SK-N-SH (cell line): ENCODE measurements at regions not wholly inside any gene's neighbourhood (a gene's known extent, or its start where the extent isn't known, plus 50 kb on each side); places are given as distances from the start of the nearest gene placed in this dataset.

Source experiments
- CTCF ChIA-PET: fragments of 300-600, 350-600 bp; formaldehyde crosslinking; extraction: SDS; loops from one replicate; lab custom pipeline; 2021; lab: Yijun Ruan, JAX
- POLR2A ChIA-PET: fragments of 350-600 bp; sonication (Branson Sonifier 250); formaldehyde crosslinking; extraction: SDS; loops from one replicate; lab custom pipeline; 2020; ENCODE audit warnings: antibody characterized with exemption, inconsistent platforms; lab: Yijun Ruan, JAX
- DNase-seq: peaks from one replicate; pipeline ENCODE4 v3.0.0; 2012
- H2AFZ ChIP-seq: fragments of 200-600 bp; sonication (generic); 2 replicates; pipeline ENCODE4 v1.8.1; 2016; ENCODE audit warnings: antibody characterized with exemption, mild to moderate bottlenecking, low read depth
- H3F3A ChIP-seq: fragments of 200-600 bp; sonication (generic); replicated peaks from 2 replicates; pipeline ENCODE3; 2016; ENCODE audit warnings: antibody characterized with exemption, mild to moderate bottlenecking; ENCODE audit not compliant: insufficient read depth
- H3K27ac ChIP-seq, 2 experiments: fragments of 200-500 bp in 1 of 2; fragments of 200-600 bp in 1 of 2; sonication (Bioruptor generic) in 1 of 2; sonication (generic), shearing (Covaris generic) in 1 of 2; 2 replicates each; pipeline versions ENCODE4 v1.5.1 to v1.6.1; 2014 to 2016; ENCODE audit warnings: low read depth in 2 of 2, inconsistent platforms in 1 of 2, low read length in 1 of 2, mild to moderate bottlenecking in 1 of 2, mixed read lengths in 1 of 2
- H3K27me3 ChIP-seq: fragments of 200-600 bp; sonication (generic), shearing (Covaris generic); 2 replicates; pipeline ENCODE4 v1.6.1; 2016; ENCODE audit warnings: mixed run types; ENCODE audit not compliant: insufficient read depth
- H3K36me3 ChIP-seq, 2 experiments: fragments of 200-500 bp in 1 of 2; fragments of 200-600 bp in 1 of 2; sonication (Bioruptor generic) in 1 of 2; sonication (generic) in 1 of 2; replicated peaks in 1 of 2; 2 replicates each; pipeline versions ENCODE3 to v1.5.1; 2014 to 2016; ENCODE audit warnings: low read length in 1 of 2, mild to moderate bottlenecking in 1 of 2; ENCODE audit not compliant: insufficient read depth in 2 of 2, control insufficient read depth in 1 of 2
- H3K4me1 ChIP-seq, 2 experiments: fragments of 200-500 bp in 1 of 2; fragments of 200-600 bp in 1 of 2; sonication (Bioruptor generic) in 1 of 2; sonication (generic), shearing (Covaris generic) in 1 of 2; 2 replicates each; pipeline versions ENCODE4 v1.5.1 to v1.6.1; 2014 to 2016; ENCODE audit warnings: low read depth in 1 of 2, low read length in 1 of 2, mixed run types in 1 of 2; ENCODE audit not compliant: insufficient read depth in 2 of 2, control insufficient read depth in 1 of 2
- H3K4me2 ChIP-seq: fragments of 200-600 bp; sonication (generic), shearing (Covaris generic); 2 replicates; pipeline ENCODE4 v1.6.1; 2017; ENCODE audit warnings: mixed run types
- H3K4me3 ChIP-seq, 2 experiments: fragments of 200-500 bp in 1 of 2; fragments of 200-600 bp in 1 of 2; sonication (Bioruptor generic) in 1 of 2; sonication (generic), shearing (Covaris generic) in 1 of 2; 2 replicates each; pipeline versions ENCODE4 v1.5.1 to v1.8.1; 2014 to 2016; ENCODE audit warnings: low read depth in 2 of 2, inconsistent platforms in 1 of 2, low read length in 1 of 2, mild to moderate bottlenecking in 1 of 2, mixed read lengths in 1 of 2, moderate library complexity in 1 of 2
- H3K79me2 ChIP-seq: fragments of 200-600 bp; sonication (generic); 2 replicates; pipeline ENCODE4 v1.8.1; 2017; ENCODE audit warnings: mild to moderate bottlenecking; ENCODE audit not compliant: insufficient read depth
- H3K9ac ChIP-seq: fragments of 200-600 bp; sonication (generic); 2 replicates; pipeline ENCODE4 v1.6.1; 2017; ENCODE audit warnings: mixed run types
- H3K9me2 ChIP-seq: fragments of 200-600 bp; sonication (generic); 2 replicates; pipeline ENCODE4 v1.6.1; 2017; ENCODE audit warnings: mixed run types
- H3K9me3 ChIP-seq: fragments of 200-600 bp; sonication (generic); 2 replicates; pipeline ENCODE4 v1.6.1; 2017; ENCODE audit warnings: mixed run types, mild to moderate bottlenecking, moderate library complexity
- H4K20me1 ChIP-seq: fragments of 200-600 bp; sonication (generic); 2 replicates; pipeline ENCODE4 v1.6.1; 2017; ENCODE audit warnings: mild to moderate bottlenecking, mixed run types; ENCODE audit not compliant: insufficient read depth
- ELF1 ChIP-seq: IDR thresholded peaks from 2 replicates; pipeline ENCODE4 v1.4.0; 2012
- FOXJ3 ChIP-seq: sonication (generic); formaldehyde crosslinking; IDR thresholded peaks from 2 replicates; pipeline ENCODE4 v1.5.1; 2020; ENCODE audit warnings: mild to moderate bottlenecking, missing genetic modification reagents
- GABPA ChIP-seq: IDR thresholded peaks from 2 replicates; pipeline ENCODE4 v1.4.0; 2012; ENCODE audit warnings: low read depth, mild to moderate bottlenecking
- NFIC ChIP-seq: IDR thresholded peaks from 2 replicates; pipeline ENCODE4 v1.4.0; 2012; ENCODE audit warnings: borderline replicate concordance
- POLR2AphosphoS5 ChIP-seq: IDR thresholded peaks from 2 replicates; pipeline ENCODE4 v1.6.1; 2012; ENCODE audit warnings: low read depth, low read length
- RCOR1 ChIP-seq: fragments of 150-350 bp; IDR thresholded peaks from 2 replicates; pipeline ENCODE4 v1.6.1; 2017; ENCODE audit warnings: antibody characterized with exemption, low read length
- REST ChIP-seq: IDR thresholded peaks from 2 replicates; pipeline ENCODE4 v1.6.1; 2012; ENCODE audit warnings: mild to moderate bottlenecking, low read depth, low read length, moderate library complexity
- ZBTB33 ChIP-seq: IDR thresholded peaks from 2 replicates; pipeline ENCODE4 v1.4.0; 2012; ENCODE audit warnings: low read depth, borderline replicate concordance
- WGBS: methylation state at CpG from one replicate; pipeline ENCODE4 v1.1.6; 2017; ENCODE audit warnings: low lambda C conversion rate; 5-methylcytosine and 5-hydroxymethylcytosine counted together

- Histone ChIP-seq H3F3A (no peaks in the 10 kb centered on the region), H4K20me1 (no peaks in the 10 kb centered on the region), H3K4me1 (peaks cover 0 to 2% of the 10 kb centered on the region in 2 experiments; a peak in 1 of 4 replicates), H3K27me3 (no peaks in the 10 kb centered on the region), H3K36me3 (no peaks in the 10 kb centered on the region), H3K4me3 (no peak overlapping the region), H3K4me2 (no peak overlapping the region), H3K9me2 (no peaks in the 10 kb centered on the region), H2AFZ (no peak overlapping the region), H3K27ac (no peak overlapping the region), H3K9me3 (no peaks in the 10 kb centered on the region), H3K9ac (no peak overlapping the region)
- CTCF ChIA-PET = interaction anchor here (1.6 to 1.9 kb wide), 2 partner anchors 10 to 400 kb away, joined by 7 to 9 read pairs; no protein-coding TSS in a partner anchor
- DNase-seq = no peak
- POLR2A ChIA-PET = no interaction called here
- TF ChIP-seq NFIC (no peak), REST (no peak), RCOR1 (no peak), ZBTB33 (no peak), ELF1 (no peak), GABPA (no peak)
- TF ChIP-seq, all 33 proteins: peak for 0
- H3K79me2 ChIP-seq = no peaks in the 10 kb centered on the region
- 4% methylated on average over 2 of the region's 2 CpGs for WGBS
Observed at GRCh38 chr2:175679728-175680127, 322.3 kb downstream of the LNPK start.

- TF ChIP-seq POLR2AphosphoS5 (no peak), FOXJ3 (CRISPR knock-in tag) (no peak)
- TF ChIP-seq, all 33 proteins: peak for 0
- Histone ChIP-seq H3K9me2 (no peaks in the 10 kb centered on the region), H3K36me3 (no peaks in the 10 kb centered on the region), H2AFZ (no peak overlapping the region), H3K9me3 (no peaks in the 10 kb centered on the region), H3K4me1 (peaks cover 0 to 2% of the 10 kb centered on the region in 2 experiments; a peak in 1 of 4 replicates), H3K9ac (no peak overlapping the region), H3K79me2 (no peaks in the 10 kb centered on the region), H3F3A (no peaks in the 10 kb centered on the region), H3K4me3 (no peak overlapping the region), H3K27me3 (no peaks in the 10 kb centered on the region), H4K20me1 (no peaks in the 10 kb centered on the region), H3K4me2 (no peak overlapping the region), H3K27ac (no peak overlapping the region)
- ChIA-PET CTCF (interaction anchor here (0.7 to 1.9 kb wide), 7 partner anchors 11 to 418 kb away, joined by 3 to 9 read pairs (median 4); no protein-coding TSS in a partner anchor), POLR2A (no interaction called here)
- no peak for DNase-seq
- WGBS = 25% methylated on average over 4 of the region's 4 CpGs
Observed at GRCh38 chr2:175679231-175679630, 322.8 kb downstream of the LNPK start.
